22Rv1 (cell line): ENCODE measurements at regions not wholly inside any gene's neighbourhood (a gene's known extent, or its start where the extent isn't known, plus 50 kb on each side); places are given as distances from the start of the nearest gene placed in this dataset.

ENCODE experiments used
- CTCF ChIP-seq: fragments of 450-650 bp; IDR thresholded peaks from 2 replicates; pipeline ENCODE4 v1.5.1; 2017; ENCODE audit warnings: mild to moderate bottlenecking
- ZFX ChIP-seq: fragments of 450-650 bp; IDR thresholded peaks from 2 replicates; pipeline ENCODE4 v1.6.1; 2017; ENCODE audit warnings: antibody characterized with exemption, borderline replicate concordance

GRCh38 chr7:153130052-153130451 is 370.5 kb downstream of the ACTR3B start:
- TF ChIP-seq CTCF (no peak), ZFX (no peak)
